IPS DF 6.9 (cell line): ENCODE measurements at regions not wholly inside any gene's neighbourhood (a gene's known extent, or its start where the extent isn't known, plus 50 kb on each side); places are given as distances from the start of the nearest gene placed in this dataset.

Experiments
- DNase-seq: peaks from one replicate; pipeline ENCODE4 v3.0.0-alpha.2; 2013; ENCODE audit warnings: low read depth, low spot score
- H3K27ac ChIP-seq: one replicate; pipeline ENCODE4 v1.5.1; 2013; ENCODE audit warnings: low read length, control low read depth
- H3K27me3 ChIP-seq: 2 replicates; pipeline ENCODE4 v1.6.1; 2013; ENCODE audit warnings: mild to moderate bottlenecking, low read length; ENCODE audit not compliant: control insufficient read depth, insufficient read depth
- H3K36me3 ChIP-seq: 2 replicates; pipeline ENCODE4 v1.6.1; 2013; ENCODE audit warnings: low read length; ENCODE audit not compliant: control insufficient read depth, insufficient read depth
- H3K4me1 ChIP-seq: 2 replicates; pipeline ENCODE4 v1.6.1; 2013; ENCODE audit warnings: low read length; ENCODE audit not compliant: control insufficient read depth, insufficient read depth
- H3K4me3 ChIP-seq: 2 replicates; pipeline ENCODE4 v1.5.1; 2013; ENCODE audit warnings: mild to moderate bottlenecking, low read length
- H3K9me3 ChIP-seq: 2 replicates; pipeline ENCODE4 v1.6.1; 2013; ENCODE audit warnings: low read length, inconsistent platforms; ENCODE audit not compliant: control insufficient read depth, insufficient read depth
- WGBS: extraction: QIAGEN DNeasy Blood & Tissue Kit; methylation state at CpG from one replicate; pipeline ENCODE4 v1.1.7; 2013; ENCODE audit warnings: mixed read lengths, missing lambda C conversion rate; ENCODE audit not compliant: insufficient read length, insufficient coverage; 5-methylcytosine and 5-hydroxymethylcytosine counted together

GRCh38 chr17:5705081-5705875, 121.0 kb upstream of the NLRP1 start:
- Histone ChIP-seq H3K27me3 (no peaks in the 10 kb centered on the region), H3K4me3 (no peak overlapping the region), H3K27ac (no peak overlapping the region), H3K9me3 (no peaks in the 10 kb centered on the region), H3K36me3 (no peaks in the 10 kb centered on the region), H3K4me1 (peaks cover 8% of the 10 kb centered on the region; the same call in 1 of the 2 replicates)
- no CpG with 5 or more reads among the region's 12 CpGs for whole genome bisulfite sequencing
- DNase-seq: no peak

GRCh38 chr17:5705876-5706576, 121.7 kb upstream of the NLRP1 start:
- Histone ChIP-seq H3K4me3 (no peak overlapping the region), H3K9me3 (no peaks in the 10 kb centered on the region), H3K36me3 (no peaks in the 10 kb centered on the region), H3K4me1 (peaks cover 4% of the 10 kb centered on the region; the same call in 1 of the 2 replicates), H3K27ac (no peak overlapping the region), H3K27me3 (no peaks in the 10 kb centered on the region)
- no peak for DNase-seq
- no CpG with 5 or more reads among the region's 10 CpGs for WGBS

- H3K36me3 ChIP-seq: no peaks in the 10 kb centered on the region
- H3K9me3 ChIP-seq: no peaks in the 10 kb centered on the region
- WGBS: no CpG with 5 or more reads among the region's 8 CpGs
- H3K27ac ChIP-seq: no peak overlapping the region
- peaks cover 3% of the 10 kb centered on the region; the same call in 1 of the 2 replicates for H3K4me1 ChIP-seq
- H3K27me3 ChIP-seq: no peaks in the 10 kb centered on the region
- no peak for DNase-seq
- H3K4me3 ChIP-seq: no peak overlapping the region
These were observed 122.4 kb upstream of the NLRP1 start for GRCh38 chr17:5706577-5707210.

- Histone ChIP-seq H3K9me3 (no peaks in the 10 kb centered on the region), H3K36me3 (no peaks in the 10 kb centered on the region), H3K27me3 (no peaks in the 10 kb centered on the region), H3K4me3 (no peak overlapping the region), H3K27ac (no peak overlapping the region), H3K4me1 (peaks cover 3% of the 10 kb centered on the region; the same call in 1 of the 2 replicates)
- WGBS: no CpG with 5 or more reads among the region's 5 CpGs
- no peak for DNase-seq
These were observed 123.2 kb upstream of the NLRP1 start for GRCh38 chr17:5707482-5707881.

GRCh38 chr17:5708344-5708743, 124.0 kb upstream of the NLRP1 start:
- no peaks in the 10 kb centered on the region for H3K36me3 ChIP-seq
- peaks cover 3% of the 10 kb centered on the region; the same call in 1 of the 2 replicates for H3K4me1 ChIP-seq
- DNase-seq: no peak
- H3K27ac ChIP-seq: no peak overlapping the region
- no peaks in the 10 kb centered on the region for H3K27me3 ChIP-seq
- H3K9me3 ChIP-seq: no peaks in the 10 kb centered on the region
- H3K4me3 ChIP-seq: no peak overlapping the region

GRCh38 chr17:5711344-5711743, 127.0 kb upstream of the NLRP1 start:
- no peaks in the 10 kb centered on the region for H3K36me3 ChIP-seq
- no peaks in the 10 kb centered on the region for H3K4me1 ChIP-seq
- no peak for DNase-seq
- no peak overlapping the region for H3K27ac ChIP-seq
- no peaks in the 10 kb centered on the region for H3K27me3 ChIP-seq
- no peak overlapping the region for H3K4me3 ChIP-seq
- WGBS: no CpG with 5 or more reads among the region's 8 CpGs
- H3K9me3 ChIP-seq: no peaks in the 10 kb centered on the region

GRCh38 chr17:5714993-5715392, 130.7 kb upstream of the NLRP1 start:
- WGBS: no CpG with 5 or more reads among the region's 9 CpGs
- no peak overlapping the region for H3K27ac ChIP-seq

GRCh38 chr17:5715478-5715877, 131.2 kb upstream of the NLRP1 start:
- no CpG with 5 or more reads among the region's 8 CpGs for WGBS
- Histone ChIP-seq H3K27me3 (no peaks in the 10 kb centered on the region), H3K27ac (no peak overlapping the region), H3K4me3 (no peak overlapping the region), H3K36me3 (no peaks in the 10 kb centered on the region), H3K9me3 (no peaks in the 10 kb centered on the region), H3K4me1 (no peaks in the 10 kb centered on the region)
- no peak for DNase-seq

More at GRCh38 chr17:5714993-5715392, 130.7 kb upstream of the NLRP1 start:
- Histone ChIP-seq H3K4me3 (no peak overlapping the region), H3K27me3 (no peaks in the 10 kb centered on the region), H3K4me1 (no peaks in the 10 kb centered on the region), H3K9me3 (no peaks in the 10 kb centered on the region), H3K36me3 (no peaks in the 10 kb centered on the region)
- DNase-seq: no peak

GRCh38 chr17:5718726-5719125, 134.4 kb upstream of the NLRP1 start:
- Histone ChIP-seq H3K27ac (no peak overlapping the region), H3K36me3 (no peaks in the 10 kb centered on the region), H3K4me3 (no peak overlapping the region), H3K4me1 (no peaks in the 10 kb centered on the region), H3K9me3 (no peaks in the 10 kb centered on the region), H3K27me3 (no peaks in the 10 kb centered on the region)
- DNase-seq: no peak
- WGBS: no CpG with 5 or more reads among the region's 4 CpGs

- no peak for DNase-seq
- H3K4me3 ChIP-seq: no peak overlapping the region
- no CpG with 5 or more reads among the region's 4 CpGs for WGBS
- no peaks in the 10 kb centered on the region for H3K36me3 ChIP-seq
- H3K27me3 ChIP-seq: no peaks in the 10 kb centered on the region
- H3K4me1 ChIP-seq: no peaks in the 10 kb centered on the region
- no peaks in the 10 kb centered on the region for H3K9me3 ChIP-seq
- no peak overlapping the region for H3K27ac ChIP-seq
These were observed 135.7 kb upstream of the NLRP1 start for GRCh38 chr17:5719976-5720375.
